Urothelium cell line (cell line): ENCODE measurements at regions not wholly inside any gene's neighbourhood (a gene's known extent, or its start where the extent isn't known, plus 50 kb on each side); places are given as distances from the start of the nearest gene placed in this dataset.
"Not testable (repeated sequence)": the region's sequence is repeated elsewhere in the genome, so short reads cannot be mapped to it uniquely, and the experiment has no call there.

Source experiments
- DNase-seq: peaks from one replicate; pipeline ENCODE4 v3.0.0; 2011; ENCODE audit warnings: low spot score, mixed read lengths
- FAIRE-seq: peaks from 2 replicates; lab custom pipeline; 2011; peaks lifted over from hg19 to GRCh38; lab: Jason Lieb, UNC

DNA sequence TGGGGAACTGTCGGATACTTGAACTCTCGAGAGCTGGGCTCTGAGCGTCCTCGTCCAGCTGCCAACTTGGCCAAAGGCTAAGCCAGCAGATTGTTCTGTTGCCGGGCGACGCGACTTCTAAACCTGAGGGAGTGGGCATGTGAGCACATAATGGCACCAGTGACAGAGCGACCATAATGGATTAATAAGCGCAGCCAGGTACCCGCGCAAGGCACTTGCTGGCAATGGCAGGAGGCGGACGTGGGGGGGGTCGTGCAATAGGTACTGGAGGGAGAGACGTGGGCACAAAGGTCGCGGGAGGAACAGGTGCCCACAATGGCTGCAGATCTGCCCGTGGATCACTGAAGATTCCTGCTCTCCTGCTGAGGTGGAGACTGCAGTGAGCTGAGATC, 1368.7 kb downstream of the CDH12 start:
- FAIRE-seq, DNase-seq: not testable (repeated sequence)

DNA sequence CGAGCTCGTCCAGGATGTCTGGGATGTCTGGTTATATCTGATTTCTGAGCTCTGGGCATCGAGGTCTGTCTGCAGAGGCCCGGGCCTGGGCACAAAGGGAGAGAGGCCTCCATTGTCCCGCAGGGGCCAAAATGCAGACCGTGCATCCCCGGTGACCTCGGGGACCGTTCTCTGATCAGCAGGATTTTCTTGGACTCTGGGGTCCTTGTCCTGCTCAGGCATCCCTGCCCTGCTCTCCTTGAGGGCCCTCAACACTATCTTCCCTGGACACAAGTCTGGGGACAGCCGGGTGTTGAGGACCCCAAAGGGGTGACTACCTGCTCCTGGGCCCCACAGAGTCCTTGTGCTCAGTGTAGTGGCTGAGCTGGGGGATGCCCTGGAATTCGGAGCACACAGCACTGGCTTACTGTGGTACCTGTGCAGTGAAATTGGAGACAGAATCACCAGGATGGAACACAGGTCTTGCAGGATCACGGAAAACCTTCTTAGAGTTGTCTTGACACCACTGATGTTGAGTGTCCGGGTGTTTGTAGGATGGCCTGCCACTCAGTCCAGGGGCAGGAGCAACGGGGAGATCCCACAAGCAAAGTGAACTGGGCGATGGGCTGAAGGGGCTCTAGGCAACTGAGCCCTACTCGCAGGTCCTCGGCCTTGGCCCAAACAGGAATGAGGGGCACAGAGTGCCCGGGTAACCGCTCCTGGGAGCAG, 1369.2 kb downstream of the CDH12 start:
- FAIRE-seq: not testable (repeated sequence)

DNA sequence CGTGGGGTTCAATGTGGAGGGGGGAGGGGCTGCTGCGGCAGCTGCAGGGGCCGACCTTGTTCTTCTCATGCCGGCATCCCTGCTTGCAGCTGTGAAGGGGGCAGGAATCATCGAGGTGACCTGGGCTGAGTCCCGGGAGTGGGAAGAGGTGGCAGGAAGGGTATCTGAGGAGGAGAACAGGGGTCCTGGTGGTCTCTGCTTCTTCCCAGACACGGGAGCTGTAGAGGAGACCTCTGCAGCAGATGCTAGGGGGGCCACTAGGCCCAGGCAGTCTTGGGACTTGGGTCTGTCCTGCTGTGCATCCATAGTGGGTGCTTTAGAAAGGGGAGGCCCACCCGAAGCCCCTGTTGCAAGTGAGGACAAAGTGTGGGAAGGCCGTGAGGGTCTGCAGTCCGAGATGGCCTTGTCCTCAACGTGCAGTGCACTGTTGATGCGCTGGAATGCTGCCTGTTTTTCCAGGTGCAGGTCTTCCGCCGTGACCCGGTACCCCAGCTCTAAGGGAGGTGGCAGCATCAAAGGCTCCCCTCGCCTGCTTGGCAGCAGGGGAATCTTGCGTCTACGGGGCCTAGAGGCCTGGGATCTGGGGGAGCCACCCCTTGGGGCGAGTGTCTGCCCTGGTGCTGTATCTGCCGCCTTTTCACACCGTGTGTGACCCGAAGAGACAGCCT, 1370.0 kb downstream of the CDH12 start:
- not testable (repeated sequence) for DNase-seq, FAIRE-seq

More for the DNA sequence above, 1369.2 kb downstream of the CDH12 start:
- not testable (repeated sequence) for DNase-seq

DNA sequence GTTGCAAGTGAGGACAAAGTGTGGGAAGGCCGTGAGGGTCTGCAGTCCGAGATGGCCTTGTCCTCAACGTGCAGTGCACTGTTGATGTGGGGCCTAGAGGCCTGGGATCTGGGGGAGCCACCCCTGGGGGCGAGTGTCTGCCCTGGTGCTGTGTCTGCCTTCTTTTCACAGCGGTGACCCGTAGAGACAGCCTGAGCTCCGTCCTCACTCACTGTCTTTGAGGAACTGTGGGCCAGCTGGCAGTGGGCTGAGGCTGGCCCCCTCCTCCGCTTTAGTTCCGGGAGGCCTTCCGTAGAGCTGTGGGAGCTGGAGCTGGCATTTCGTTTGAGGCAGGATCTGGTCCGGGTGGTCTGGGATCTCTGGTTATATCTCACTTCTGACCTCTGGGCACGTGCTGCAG, 1370.6 kb downstream of the CDH12 start:
- not testable (repeated sequence) for FAIRE-seq, DNase-seq

DNA sequence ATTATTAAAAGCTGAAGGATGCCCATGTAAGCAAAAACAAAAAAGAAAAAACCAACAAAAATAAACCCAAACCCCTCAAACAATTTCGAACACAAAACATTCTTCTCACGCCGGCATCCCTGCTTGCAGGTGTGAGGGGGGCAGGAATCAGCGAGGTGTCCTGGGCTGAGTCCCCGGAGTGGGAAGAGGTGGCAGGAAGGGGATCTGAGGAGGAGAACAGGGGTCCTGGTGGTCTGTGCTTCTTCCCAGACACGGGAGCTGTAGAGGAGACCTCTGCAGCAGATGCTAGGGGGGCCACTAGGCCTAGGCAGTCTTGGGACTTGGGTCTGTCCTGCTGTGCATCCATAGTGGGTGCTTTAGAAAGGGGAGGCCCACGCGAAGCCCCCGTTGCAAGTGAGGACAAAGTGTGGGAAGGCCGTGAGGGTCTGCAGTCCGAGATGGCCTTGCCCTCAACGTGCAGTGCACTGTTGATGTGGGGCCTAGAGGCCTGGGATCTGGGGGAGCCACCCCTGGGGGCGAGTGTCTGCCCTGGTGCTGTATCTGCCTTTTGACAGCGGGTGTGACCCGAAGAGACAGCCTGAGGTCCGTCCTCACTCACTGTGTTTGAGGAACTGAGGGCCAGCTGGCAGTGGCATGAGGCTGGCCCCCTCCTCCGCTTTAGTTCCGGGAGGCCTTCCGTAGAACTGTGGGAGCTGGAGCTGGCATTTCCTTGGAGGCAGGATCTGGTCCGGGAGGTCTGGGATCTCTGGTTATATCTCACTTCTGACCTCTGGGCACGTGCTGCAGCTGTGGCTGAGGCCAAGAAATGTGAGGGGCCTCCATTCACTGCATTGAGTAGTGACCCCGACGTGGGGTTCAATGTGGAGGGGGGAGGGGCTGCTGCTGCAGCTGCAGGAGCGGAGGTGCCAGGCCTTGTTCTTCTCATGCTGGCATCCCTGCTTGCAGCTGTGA, 1371.5 kb downstream of the CDH12 start:
- not testable (repeated sequence) for DNase-seq, FAIRE-seq

DNA sequence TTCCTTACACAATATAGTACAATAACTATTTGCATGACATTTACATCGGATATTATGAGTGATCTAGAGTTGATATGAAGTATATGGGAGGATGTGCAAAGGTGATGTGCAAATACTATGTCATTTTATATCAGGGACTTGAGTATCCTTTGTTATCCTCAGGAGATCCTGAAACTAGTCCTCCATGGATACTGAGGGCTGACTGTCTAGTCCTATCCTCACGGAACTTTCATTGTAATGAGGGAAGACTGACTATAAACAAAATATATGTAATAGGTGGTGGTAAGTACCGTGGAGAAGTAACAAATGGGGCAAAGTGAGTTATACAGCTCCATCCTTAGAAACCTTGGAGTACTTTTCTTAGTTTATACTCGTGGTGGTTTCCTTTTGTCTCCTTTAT, 1373.1 kb downstream of the CDH12 start:
- not testable (repeated sequence) for DNase-seq, FAIRE-seq

DNA sequence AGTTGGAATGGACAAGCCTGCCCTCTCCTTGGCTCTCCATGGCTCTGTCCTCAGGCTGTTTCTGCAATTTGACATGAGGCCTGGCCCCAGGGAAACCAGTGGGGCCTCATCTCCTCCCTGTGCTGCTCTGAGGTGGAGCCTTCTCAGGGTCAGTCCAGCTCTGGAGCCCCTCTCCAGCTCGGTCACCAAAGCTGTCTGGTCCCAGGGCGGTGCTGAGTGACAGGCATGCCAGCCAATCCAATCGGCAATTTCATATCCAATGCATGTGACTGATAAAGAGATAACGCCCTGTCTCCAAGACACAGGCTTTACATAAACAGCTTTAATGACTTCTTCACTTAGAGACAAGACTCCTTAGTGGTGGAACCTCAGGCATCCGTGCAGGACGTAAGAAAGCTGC, 1379.2 kb downstream of the CDH12 start:
- not testable (repeated sequence) for DNase-seq, FAIRE-seq

DNA sequence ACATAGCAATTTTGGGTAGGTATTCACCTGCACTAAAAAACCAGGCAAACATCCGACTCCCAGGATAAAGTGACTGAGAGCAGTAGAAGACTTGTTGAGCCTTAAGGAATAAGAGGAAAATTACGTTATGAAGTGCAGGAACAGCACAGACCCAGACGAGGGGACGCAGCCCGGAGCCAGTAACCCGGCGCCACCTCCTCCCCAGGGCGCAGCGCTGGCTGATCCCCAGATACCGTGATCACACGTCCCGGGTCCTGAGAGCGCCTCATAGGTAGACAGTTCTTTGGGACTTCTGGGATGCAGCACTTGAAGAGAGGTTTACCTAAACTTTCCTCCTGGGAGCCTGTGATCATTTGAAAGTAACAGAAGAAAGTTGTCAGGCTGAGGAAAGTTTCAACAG, 1379.7 kb downstream of the CDH12 start:
- not testable (repeated sequence) for DNase-seq, FAIRE-seq

DNA sequence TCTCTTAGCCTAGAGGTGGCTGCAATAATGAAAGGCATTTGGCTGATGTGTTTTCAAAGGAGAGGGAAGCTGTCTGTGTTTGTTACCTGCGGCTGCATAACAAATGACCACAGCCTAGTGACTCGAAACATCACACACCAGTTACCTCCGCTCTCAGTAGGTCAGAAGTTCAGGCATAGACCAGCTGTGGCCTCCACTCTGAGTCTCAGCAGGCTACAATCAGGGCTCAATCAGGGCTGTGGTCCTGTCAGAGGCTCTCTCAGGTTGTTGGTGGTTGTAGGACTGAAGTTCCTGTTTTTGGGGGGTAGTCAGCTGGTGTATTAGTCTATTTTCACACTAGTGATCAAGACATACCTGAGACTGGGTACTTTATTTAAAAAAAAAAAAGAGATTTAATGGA, 1381.5 kb downstream of the CDH12 start:
- DNase-seq, FAIRE-seq: not testable (repeated sequence)

DNA sequence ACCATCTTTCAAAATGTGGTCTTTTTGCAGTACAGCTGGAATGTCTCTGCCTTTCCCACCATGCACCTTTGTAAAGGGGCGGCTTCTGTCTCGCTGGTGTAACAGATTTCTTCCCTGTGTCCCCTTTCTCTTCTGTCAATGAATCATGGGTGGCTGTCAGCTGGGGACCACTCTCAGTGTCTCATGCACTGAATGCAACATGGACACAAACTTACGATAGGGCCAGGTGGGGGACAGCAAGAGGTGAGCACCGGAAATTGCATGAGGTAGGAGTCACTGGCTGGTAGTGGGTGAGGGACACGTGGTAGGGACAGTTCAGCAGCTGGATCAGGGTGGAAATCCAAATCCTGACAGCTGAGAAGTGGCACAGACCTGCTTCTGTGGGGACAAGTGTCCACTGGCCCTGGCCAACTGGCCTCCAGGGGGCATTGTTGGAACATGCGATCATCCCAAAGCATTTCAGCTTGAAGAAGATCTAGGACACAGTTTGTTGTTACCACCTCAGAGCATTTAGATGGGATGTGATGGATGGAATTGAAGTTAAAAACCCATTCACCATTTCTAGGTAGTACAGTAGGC, 1383.5 kb downstream of the CDH12 start:
- not testable (repeated sequence) for FAIRE-seq, DNase-seq

DNA sequence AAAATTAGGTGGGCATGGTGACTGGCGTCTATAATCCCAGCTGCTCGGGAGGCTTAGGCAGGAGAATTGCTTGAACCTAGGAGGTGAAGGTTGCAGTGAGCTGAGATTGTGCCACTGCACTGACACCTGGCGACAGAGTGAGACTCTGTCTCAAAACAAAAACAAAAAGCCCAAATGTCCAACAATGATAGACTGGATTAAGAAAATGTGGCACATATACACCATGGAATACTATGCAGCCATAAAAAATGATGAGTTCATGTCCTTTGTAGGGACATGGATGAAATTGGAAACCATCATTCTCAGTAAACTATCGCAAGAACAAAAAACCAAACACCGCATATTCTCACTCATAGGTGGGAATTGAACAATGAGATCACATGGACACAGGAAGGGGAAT, 1385.6 kb downstream of the CDH12 start:
- not testable (repeated sequence) for FAIRE-seq, DNase-seq

DNA sequence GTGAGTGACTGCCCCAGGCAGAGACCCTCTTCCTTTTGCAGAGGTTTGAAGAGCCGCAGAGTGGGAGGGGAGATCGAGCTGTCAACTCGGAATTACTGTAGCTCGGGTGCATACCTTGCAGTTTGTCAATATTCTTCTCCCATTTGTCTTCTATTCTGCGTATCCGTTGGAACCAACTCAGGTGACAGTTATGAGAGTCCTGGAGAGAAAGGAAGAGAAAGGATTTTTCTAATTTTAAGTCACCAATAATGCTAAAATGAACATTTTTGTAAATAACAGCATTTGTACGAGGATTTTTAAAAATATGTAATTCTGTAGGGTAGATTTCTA, 1393.4 kb downstream of the CDH12 start:
- not testable (repeated sequence) for DNase-seq, FAIRE-seq

DNA sequence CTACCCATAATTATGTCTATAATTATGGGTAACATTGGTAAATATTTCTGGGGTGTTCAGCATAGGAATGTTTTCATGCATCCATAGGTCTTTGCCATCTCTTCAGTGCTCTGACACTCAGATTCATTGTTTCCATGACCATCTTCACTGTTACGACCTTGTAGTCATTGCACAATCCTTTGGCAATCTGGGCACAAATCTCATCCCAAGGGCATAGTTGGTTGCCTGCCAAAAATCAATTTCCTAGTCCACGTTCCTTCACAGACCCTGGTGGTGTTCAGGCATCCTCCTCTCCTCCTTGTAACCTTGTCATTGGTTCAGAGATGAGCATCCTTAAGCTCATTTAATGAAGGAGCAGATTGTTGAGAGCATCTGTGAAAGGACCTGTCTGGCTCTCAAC, 1400.7 kb downstream of the CDH12 start:
- no peak for FAIRE-seq
- no peak for DNase-seq

DNA sequence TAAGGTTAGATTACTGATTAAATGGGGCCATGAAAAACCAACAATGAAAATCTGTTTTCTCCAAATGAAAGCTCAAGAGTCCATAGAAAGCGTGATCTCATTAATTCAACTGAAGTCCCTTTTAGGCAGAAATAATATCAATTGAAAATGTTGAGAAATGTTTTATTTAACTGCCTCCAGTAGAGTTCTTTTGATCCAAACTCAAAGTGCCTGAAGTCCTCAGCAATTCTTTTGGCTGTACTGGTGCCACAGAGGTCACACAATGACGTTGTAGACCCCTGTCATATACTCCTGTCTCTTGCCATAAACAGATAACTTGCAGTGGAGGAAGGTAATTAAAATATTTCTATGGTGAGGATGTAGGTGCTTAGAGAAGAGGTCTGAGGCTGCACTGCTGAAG, 1420.5 kb downstream of the CDH12 start:
- FAIRE-seq (no peak), DNase-seq (no peak)

DNA sequence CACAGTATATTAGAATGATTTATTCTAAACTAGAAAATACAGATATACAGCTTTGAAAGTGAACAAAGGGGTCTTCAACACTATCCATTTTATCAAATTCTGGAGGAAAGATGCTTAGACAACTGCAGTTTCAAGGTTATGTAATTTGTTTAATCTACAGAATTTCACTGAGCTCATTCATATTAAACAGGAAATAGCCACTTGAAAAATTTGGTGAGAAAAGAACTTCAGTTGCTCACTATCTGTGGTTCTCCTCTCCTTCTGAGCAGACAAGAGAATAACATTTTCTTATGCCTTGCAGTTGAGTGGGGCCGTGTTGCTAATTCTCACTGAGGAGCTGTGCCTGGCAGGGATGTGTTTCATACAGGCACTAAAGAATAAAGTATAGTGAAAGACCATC, 1428.2 kb downstream of the CDH12 start:
- DNase-seq (no peak), FAIRE-seq (no peak)

DNA sequence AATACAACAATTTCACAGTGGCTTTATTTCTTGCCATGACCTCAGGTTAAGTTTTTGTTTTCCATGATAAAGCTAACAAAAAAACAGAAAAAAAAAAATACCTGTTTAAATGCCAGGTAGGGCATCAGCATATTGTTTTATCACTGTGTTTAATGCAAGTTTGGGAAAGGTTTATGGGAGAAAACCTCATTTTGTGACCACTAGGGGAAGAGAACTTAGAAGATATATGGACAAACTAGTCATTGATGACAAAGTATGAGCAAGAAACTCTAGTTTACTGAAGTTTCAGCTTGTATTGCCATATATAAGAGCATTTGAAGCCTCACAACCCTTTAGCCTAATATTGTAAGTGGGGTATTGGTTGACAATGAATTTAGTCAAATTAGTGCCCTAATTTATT, 1431.4 kb upstream of the CDH18 start:
- FAIRE-seq (no peak), DNase-seq (no peak)

DNA sequence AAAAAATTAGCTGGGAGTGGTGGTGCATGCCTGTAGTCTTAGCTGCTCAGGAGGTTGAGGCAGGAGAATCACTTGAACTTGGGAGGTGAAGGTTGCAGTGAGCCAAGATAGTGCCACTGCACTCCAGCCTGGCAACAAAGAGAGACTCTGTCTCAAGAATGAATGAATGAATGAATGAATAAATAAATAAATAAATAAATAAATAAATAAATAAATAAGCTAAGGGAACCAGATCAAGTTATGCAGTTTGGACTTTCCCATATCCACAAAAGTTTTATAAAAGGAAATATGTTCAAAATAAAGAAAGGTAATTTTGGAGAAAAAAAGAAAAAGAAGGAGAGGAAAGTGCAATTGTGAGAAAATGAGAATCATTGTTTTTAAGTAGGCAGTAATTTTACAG, 1414.1 kb upstream of the CDH18 start:
- not testable (repeated sequence) for DNase-seq, FAIRE-seq

DNA sequence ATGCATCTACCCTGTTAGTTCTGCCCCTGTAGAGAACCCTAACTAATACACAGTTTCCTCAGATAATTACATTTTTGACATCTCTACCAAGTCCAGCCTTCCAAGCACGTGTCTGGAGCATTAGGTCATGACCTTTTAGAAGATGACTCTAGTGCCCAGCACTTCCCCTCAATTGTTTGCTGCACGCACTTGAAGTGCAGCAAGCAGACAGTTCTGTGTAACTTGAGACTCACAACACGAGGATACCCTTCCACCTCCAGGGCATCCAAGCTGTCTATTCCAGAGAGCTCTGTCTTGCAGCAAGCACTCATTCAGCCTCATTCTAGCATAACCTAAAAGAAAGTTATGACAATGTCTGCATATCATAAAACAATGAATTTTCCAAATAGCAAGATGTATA, 1410.5 kb upstream of the CDH18 start:
- DNase-seq (no peak), FAIRE-seq (no peak)

DNA sequence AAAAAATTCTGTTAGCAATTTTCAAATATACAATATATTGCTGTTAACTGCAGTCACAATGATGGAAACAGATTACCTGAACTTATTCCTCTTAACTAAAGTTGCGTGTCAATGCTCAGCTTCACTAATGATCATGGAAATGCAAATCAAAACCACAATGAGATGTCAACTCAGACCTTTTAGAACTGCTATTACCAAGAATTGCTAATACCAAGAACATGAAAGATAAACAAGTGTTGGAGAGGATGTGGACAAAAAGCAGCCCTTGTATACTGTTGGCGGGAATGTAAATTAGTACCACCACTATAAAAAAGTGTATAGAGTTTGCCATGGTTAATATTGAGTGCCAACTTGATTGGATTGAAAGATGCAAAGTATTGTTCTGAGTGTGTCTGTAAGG, 1409.7 kb upstream of the CDH18 start:
- FAIRE-seq: no peak
- DNase-seq: no peak

DNA sequence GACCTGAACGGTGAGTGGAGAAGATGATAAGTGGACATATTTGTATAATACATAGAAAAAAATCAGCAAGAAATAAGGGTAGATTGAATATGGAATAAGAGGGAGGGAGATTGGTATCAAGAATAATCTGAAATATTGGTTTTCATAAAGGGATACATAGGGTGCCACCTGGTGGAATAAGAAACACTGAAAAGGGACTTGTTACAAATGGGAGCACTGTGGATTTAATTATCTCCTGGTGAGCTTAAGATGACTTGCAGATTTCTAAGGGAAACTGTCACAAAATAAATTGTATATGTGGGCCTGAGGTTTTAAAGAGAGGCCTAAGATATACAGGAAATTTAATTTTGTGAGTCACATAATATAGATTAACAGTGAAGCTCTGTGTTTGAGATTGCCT, 1403.5 kb upstream of the CDH18 start:
- FAIRE-seq (no peak), DNase-seq (no peak)

DNA sequence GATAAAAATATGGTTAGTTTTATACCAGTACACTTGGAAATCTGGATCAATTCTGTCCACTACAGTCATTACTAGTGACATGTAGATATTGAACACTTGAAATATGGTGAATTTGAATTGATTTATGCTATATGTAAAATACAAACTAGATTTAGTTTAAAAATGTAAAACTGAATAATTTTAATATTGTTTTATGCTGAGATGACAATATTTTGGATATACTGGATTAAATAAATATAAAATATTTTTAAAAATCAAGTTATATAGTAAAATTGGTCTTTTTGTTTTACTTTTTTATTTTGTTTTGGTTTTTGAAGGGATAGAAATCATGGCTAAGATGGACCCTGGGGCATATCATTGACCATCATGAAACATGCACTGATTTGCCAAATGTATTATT, 1372.8 kb upstream of the CDH18 start:
- not testable (repeated sequence) for FAIRE-seq

More for the DNA sequence above, 1372.8 kb upstream of the CDH18 start:
- not testable (repeated sequence) for DNase-seq
